ENCODE measurements at regions not wholly inside any gene's neighbourhood (a gene's known extent, or its start where the extent isn't known, plus 50 kb on each side); places are given as distances from the start of the nearest gene placed in this dataset.
"Not testable (repeated sequence)": the region's sequence is repeated elsewhere in the genome, so short reads cannot be mapped to it uniquely, and the experiment has no call there.

DNA sequence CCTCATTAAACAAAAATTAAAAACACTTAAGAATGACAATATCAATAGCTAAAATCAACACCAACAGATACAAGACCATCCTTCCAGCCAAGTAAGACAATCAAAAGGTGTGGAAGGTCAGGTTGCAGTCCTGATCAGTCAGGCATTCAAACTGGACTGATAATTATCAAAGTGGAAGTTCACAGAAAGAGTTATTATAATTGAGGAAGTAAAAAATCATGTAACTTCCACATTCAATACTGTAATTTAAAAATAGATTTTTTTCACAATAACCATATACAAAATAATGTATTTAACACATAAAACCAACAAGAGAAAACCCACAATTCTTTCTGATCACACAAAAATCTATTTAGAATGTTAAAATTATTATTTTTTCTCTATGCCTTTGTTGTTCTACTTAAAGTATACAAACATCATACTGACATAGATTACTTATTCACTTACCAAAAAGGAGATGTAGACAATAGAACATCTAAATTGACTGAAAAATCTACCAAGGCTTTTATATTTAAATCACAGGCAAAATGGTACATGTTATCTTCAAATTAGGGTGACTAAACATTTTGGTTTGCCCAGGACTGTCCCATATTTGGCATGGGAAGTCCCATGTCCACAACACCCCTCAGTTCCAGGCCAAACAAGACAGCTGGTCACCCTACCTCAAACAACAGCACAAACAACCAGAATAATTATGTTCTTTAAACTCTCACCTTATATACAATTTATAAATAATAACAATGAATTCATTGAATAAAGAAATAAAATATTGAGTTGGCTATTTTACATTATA, 142.5 kb upstream of the SLC24A2 start:
- no peak for DNase-seq

DNA sequence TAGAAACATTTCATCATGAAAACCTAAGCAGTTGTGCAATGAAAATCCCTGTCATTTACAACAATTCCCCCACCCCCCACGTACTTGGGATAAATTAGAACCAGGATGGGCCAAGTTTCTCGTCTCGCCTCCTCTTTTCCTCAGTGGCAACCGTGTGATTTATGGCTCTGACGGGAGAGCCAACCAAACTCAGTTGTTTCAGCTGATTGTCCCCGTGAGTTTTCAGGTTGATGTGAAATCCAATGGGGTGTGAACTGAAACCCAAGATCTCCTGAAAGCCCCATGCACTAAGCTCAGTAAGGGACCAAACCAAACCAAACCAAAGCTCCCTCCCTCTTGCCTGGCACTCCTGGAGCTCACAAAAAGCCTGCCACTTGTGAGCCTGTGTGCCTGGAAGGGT, 138.7 kb upstream of the SLC24A2 start:
- DNase-seq, result no peak

DNA sequence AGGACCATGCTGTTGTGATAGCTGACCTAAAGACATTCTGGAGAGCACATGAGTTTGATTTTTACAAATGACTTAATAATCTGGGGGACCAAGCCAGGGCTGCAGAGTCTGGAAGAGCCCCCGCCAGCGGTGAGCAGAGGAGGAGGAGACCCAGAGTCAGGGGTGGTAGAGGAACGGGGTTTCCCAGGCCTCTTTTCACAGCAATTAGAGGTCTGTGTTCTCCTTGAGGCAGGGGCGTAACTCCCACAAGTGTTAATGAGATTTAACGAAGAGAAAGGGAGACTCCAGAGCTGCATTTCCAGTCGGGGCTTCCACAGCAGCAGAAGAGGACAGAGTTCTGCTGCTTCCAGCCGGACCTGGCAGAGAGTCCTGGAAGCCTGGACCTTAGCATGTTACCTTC, 137.9 kb upstream of the SLC24A2 start:
- DNase-seq, result no peak

DNA sequence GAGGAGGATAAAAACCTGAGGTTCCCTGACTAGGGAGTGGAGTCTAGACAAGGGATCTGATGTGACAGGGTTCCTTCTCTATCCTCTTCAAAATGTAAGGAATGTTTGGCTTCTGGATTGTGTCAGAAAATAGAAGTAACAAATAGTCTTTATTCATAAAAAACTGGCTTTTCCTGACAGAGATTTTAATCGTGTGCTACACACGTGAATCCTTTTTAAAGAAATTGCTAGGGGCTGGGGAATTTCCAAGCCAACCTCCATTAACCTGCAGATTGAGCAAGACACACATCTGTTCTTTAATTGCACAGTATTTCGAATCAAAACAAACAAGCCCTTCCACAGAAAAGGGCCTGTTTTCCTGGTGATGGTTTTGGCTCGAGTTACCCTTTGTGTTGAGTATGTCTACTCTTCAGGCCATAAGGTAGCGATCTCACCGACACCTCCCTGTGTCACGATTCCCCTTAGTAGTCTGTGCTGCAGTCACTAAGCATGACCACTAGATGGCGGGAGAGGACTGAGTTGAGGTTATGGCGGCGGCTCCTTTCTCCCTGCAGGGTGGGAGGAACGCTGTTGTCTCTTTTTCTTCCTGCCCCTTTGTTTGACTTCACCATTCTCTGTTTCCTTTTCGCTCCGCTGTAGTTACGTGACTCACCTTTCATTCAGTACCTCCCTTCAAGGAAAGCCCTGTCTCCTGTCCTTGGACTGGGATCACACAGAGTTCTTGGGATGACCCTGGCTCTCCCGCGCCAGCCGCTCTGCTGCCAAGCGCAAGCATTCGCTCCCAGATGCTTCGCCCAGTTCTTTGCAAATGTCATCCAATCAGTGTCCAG, 137.1 kb upstream of the SLC24A2 start:
- peak; percentile 8 for DNase-seq

DNA sequence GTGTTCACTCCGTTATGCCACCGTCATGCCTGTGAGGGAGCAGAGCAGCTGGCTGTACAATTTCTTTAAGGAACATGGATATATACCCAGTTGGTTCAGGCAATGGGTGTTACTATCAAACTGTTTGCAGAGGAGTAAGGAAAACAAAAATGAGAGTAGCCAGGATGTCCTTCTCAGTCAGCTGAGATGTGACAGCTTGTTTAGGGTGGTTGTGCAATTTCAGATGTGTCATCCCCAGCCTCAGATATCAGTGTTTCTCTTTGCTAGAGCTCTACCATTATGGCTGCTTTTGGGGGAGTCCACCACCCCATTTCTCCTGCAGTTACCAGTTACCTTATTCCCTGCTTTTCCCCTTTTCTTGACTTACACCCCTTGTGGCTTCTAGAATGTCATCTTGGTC, 135.2 kb upstream of the SLC24A2 start:
- no peak for DNase-seq

DNA sequence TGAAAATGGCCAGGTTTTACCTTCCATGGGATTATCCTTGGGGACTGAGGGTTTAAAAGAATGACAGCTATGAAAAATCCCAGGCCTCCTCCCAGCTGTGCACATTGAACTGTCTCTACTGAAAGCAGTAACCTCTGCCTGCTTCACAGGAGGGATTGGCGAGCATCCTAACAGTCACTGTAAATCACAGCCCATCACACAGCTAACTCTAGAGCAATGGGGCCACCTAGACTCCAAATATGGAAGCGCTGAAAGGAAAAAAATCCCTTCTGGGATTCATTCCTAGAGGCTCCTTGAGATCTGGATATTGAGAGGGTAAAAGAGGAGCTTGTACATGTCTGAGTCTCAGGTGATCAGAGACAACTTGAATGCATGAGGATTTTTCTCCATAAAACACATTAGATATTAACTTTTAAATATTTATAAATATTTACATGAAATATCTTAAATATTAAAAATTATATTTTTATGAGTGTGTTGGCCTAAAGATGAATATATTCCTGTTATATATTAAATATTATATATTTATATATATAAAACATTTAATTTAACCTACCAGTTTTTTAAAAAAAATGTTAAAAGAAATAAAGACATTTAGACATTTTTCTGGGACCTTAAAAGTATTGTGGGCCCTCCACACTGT, 133.8 kb upstream of the SLC24A2 start:
- peak; percentile 28 for DNase-seq

DNA sequence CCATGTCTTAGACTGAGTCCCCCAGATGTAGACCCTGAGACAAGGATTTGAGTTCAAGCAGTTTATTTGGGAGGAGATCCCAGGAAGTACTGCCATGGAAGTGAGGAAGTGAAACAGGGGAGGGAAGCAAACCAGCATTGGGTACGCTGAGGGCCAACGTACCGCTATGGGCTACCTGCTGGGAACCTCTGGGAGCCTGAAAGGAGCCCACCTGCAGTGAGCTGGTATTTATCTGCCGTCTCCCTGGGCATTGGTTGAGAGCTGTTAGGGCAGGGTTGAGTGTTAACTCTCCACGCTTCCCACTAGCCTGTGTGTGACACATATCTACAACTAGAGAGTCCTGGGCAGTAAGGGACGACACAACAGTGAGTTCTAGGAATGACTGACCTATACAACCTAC, 131.6 kb upstream of the SLC24A2 start:
- DNase-seq, result no peak

DNA sequence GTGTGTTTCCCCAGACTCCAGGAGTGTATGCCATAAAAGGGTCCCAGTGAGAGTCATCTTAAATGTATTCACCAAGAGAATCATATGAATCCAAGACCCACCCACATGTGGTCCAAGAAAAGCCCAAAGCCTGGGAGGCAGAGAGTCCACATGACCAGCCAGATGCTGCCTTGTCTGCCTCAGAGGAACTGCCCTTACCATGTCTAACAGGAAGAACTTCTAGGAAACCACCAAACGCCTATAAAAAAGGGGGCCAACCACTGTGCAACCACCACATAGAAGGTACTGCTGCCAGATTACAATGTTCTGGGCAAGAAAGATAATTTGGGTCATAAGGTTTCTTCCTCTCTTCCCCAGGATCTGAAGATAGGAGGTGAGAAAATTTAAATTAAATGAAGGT, 129.8 kb upstream of the SLC24A2 start:
- no peak for DNase-seq

DNA sequence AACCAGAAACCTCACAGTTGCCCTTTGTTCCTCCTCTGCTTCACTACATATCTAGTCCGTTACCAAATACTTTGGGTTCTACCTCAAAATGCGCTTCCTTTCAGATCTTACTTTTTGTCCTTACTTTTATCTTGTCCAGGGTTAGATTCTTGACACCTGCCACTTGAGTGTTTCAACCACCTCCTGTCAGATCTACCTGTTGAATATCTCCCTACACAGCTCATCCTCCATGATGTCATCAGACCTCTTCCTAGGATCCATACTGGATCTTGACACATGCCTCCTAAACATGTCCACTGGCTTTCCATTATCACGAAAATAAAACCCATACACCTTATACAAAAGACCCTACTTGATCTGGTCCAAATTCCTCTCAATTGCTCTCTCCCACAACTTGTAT, 125.2 kb upstream of the SLC24A2 start:
- no peak for DNase-seq

DNA sequence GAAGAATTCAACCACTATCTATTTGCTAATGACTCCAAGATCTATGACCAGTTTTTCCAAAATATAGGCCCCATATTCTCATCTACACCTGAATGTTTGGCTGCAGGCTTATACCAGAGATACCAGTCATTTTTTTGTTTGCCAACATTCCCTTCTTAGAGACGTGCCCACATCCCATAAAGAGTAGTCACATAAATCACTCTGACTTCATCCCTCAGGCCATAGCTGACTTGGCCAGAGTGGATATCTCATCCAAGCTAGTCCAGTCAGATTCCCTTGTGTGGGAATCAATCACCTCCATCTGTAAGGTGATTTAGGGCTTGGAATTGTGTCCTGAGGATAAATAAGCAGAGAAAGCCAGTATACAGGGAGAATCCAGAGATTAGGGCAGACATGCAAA, 124.3 kb upstream of the SLC24A2 start:
- no peak for DNase-seq

DNA sequence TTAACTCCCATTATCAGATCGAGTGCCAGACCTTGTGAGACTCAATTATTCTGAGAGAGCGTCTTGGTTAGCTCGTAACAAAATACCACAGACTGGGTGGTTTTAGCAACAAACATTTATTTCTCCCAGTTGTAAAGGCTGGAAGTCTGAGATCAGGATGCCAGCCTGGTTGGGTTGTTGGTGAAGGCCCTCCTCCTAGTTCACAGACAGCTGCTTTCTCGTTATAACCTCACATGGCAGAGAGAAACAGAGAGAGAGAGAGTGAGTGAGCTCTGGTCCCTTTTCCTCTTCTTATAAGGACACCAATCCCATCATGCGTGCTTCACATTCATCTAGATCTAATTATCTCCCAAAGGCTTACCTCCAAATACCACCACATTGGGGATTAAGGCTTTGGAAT, 114.2 kb upstream of the SLC24A2 start:
- DNase-seq, result no peak

DNA sequence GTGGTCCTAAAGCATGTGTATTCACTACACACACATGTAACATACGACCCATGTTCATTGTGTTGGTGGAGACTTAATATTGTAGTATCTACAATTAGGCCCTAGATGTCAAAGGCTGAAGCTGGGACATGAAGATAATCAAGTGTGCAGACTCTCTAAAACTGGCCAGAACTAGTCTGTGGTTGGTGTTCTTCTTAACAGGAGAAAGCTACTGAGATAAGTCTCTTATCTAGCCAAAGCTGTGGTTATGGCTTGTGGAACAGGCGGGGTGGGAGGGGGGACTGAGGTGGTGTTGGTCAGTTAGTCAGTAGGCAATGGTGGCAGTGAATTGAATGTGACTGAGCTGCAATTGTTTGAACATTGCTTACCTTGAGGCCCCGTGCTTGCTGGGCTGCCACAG, 112.7 kb upstream of the SLC24A2 start:
- no peak for DNase-seq

DNA sequence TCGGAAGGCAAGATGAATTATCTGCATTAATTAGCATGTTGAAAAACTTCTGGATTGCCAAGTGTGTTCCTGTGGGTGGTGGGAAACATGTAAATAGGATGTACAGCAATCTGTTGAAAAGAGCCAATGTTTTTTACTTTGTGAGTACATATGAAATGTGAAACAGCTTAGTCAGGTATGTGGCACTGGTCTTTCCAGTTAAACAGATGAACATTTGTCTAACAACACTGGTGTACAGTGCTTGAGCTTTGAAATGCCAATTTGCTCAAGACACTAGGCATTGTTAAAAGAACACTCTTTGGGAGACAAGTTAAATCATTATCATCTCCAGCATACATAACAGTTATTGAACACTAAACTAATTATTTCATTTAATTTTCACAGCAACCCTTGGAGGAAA, 107.3 kb upstream of the SLC24A2 start:
- DNase-seq, result no peak

DNA sequence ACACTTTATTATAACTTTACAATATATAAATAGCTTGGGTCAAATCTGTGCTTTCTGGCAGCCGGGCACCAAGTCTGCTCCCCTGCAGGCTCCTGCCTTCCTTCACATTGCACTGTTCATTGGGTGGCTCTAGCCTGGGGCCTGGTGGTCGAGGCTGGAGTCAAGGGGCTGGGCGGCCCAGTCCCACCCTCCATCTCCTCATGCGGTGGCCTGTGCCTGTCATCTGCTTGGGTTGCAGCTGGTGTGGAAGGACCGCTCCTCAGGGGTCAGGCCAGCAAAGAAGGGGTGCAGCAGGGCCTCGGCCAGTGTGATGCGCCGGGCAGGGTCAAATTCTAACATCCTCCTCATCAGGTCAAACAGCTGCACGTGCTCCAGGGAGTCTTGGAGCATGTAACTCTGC, 106.7 kb upstream of the SLC24A2 start:
- DNase-seq, result not testable (repeated sequence)

DNA sequence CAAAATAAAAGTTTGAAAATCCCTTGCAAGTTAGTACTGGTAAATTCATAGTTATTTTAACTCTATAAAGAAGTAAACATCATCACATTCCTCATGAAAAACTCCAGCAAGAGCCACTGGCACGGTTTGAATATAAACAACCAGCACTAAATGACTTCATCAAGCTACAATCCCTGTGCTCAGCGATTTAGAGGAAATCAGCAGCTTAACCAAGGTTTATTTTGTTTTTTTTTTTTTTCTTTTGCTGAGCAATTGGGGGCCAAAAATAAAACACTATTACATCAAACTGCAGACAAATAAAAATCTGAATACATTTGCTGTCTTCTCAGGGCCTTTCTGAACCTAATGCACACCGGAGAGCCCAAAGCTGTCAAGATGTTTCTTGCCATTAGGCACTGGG, 106.2 kb upstream of the SLC24A2 start:
- no peak for DNase-seq

DNA sequence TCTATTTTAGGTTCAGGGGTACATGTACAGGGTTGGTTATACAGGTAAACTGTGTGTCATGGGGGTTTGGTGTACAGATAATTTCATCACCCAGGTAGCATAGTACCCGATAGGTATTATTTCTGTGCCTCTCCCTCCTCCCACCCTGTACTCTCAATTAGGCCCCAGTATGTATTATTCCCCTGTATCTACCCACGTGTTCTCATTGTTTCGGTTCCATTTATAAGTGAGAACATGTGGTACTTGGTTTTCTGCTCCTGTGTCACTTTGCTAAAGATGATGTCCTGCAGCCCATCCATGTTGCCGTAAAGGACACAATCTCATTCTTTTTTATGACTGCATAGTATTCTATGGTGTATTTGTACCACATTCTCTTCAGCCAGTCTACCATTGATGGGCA, 96.8 kb upstream of the SLC24A2 start:
- no peak for DNase-seq

DNA sequence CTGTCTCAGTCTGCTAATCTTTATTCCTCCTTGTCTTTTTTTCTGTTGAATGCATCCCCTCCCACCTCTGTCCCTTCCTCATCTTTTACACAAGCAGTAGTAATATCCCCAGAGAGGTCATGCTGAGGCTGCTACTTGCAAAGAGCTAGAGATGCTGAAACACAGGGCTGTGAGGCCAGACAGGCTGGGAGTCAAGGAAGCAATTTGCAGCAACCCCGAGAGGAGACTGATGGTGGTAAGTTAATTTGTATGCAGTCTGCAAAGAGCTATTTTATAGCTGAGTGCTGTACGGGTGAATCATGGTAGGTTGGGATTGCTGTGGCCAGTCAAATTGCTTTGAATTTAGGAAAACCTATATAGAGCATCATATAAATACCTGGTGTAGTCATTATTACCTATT, 90.2 kb upstream of the SLC24A2 start:
- no peak for DNase-seq

DNA sequence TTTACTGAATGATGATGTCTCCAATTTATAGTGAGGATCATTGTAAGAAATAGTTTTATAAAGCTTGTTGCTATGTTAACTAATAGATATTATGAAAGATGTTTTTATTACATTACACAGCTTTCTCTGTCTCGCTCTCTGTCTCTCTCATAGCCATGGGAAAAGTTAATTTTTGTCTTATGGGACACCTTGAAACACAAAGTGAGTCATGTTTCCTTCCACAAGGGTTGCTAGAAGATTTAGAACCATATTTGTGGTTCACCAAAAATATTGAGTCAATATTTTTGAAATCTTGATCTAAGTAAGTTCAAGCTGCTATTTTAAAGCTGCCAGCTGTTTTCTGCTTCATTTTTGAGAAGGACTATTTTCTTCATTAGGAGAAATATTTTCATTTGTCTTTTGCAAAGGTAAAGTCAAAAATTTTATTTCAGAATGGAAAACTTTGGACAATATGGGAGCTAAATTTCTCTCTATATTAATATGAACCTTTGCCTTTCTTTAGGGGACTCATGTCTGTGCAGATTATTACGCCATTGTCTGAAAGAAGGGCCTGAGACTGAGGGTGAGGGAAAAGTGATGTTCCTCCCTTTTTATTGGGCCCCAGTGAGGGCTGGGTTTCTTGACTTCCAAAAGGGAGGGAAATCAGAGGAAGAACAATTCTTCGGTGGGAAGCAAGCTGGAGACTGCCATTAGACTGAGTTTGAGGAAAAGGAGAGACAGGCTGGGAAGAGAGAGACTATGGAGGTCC, 87.9 kb upstream of the SLC24A2 start:
- DNase-seq, result no peak

DNA sequence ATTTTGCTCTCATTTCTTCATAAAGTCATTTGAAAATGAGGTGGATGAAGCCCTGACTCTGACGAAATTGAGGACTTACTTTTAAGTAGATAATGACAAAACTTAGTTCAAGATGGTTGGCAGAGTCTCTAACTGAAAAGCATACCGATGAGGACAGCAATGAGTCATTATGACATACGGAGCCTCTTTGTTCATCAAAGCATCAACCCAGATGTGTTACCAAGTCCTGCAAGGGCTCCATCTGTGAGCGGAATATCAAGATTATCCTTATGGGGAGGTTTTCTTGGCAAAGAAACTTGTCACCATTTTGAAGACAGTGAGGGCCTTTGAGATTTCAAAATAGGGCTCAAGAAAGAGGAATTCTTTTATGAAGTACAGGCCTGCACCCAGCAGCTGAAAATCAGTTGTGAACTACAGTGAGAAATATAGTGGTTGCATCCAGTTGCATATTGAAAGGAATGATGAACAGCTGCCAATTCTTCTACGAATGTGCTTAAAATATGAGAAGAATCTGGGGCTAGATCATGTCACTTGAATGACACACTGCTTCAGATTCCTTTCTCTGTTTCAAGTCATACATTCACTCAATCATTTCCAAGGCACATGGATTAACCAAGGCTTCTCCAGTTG, 86.6 kb upstream of the SLC24A2 start:
- no peak for DNase-seq

DNA sequence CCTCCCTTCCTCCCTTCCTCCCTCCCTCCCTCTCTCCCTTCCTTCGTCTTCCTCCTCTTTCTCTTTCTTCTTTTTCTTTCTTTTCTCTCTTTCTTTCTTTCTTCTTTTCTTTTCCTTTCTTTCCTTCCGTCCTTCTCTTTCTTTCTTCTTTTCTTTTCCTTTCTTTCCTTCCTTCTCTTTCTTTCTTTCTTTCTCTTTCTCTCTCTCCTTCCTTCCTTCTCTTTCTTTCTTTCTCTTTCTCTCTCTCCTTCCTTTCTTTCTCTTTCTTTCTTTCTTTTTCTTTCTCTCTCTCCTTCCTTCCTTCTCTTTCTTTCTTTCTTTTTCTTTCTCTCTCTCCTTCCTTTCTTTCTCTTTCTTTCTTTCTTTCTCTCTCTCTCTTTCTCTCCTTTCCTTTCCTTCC, 84.4 kb upstream of the SLC24A2 start:
- DNase-seq, result not testable (repeated sequence)

DNA sequence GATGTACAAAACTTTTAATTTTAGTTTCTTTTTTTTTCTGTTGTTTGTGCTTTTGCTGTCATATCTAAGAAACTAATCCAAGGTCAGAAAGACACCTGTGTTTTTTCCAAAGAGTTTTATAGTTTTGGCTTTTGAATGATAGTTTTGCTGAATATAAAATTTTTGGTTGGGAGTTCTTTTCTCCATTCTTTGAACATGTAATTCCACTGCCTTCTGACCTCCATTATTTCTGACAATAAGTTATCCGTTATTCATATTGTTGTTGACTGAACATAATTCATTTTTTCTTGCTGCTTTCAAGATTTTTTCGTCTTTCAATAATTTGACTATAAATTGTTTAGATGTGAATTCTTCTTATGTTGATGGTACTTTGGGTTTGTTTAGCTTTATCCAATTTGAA, 82.2 kb upstream of the SLC24A2 start:
- no peak for DNase-seq

DNA sequence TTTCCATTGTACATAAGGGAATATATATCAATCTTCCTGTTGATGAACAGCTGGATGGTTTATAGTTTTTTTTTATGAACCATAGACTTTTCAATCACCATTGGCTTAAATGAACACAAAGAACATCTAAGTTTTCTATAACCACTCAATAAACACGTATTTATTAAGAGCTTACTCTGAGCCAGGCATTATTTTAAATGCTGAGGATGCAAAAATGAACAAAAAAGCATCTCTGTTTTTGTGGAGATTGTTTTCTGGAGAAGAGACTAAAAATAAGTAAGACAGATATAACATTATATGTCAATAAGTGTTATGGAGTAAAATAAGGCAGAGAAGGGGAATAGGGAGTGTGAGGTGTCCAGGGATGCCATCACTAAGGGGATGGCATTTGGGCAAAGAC, 52.1 kb upstream of the SLC24A2 start:
- DNase-seq, result no peak
